ENCODE measurements at regions not wholly inside any gene's neighbourhood (a gene's known extent, or its start where the extent isn't known, plus 50 kb on each side); places are given as distances from the start of the nearest gene placed in this dataset.

- ATAC-seq (ENCODE audit: low read depth) (no peak), DNase-seq (no peak)
- Histone ChIP-seq H2BK15ac (ENCODE audit: low read depth, low read length) (no peak overlapping the region), H2BK5ac (ENCODE audit: low read depth, low read length, poor library complexity, severe bottlenecking) (no peak overlapping the region), H3K4me2 (ENCODE audit: low read depth, low read length) (no peak overlapping the region), H3K9ac (ENCODE audit: low read depth, low read length) (no peak overlapping the region), H3K27me3 (ENCODE audit: control insufficient read depth, insufficient read depth, low read length) (no peaks in the 10 kb centered on the region), H2AFZ (replicated peaks; ENCODE audit: low read length, poor library complexity) (no peak overlapping the region), H2BK20ac (ENCODE audit: low read depth, low read length) (no peak overlapping the region), H3K36me3 (ENCODE audit: control insufficient read depth, insufficient read depth, low read length) (no peaks in the 10 kb centered on the region), H3K4me1 (ENCODE audit: control insufficient read depth, insufficient read depth, low read length) (no peaks in the 10 kb centered on the region), H3K4ac (ENCODE audit: low read depth, low read length) (no peak overlapping the region), H4K91ac (ENCODE audit: insufficient read depth, low read depth, low read length) (no peak overlapping the region), H2AK9ac (replicated peaks; ENCODE audit: low read depth, low read length, poor library complexity) (no peak overlapping the region), H3K14ac (replicated peaks; ENCODE audit: low read depth, low read length) (no peak overlapping the region), H2AK5ac (ENCODE audit: low read depth, low read length) (no peak overlapping the region), H3K18ac (ENCODE audit: low read depth, low read length) (no peak overlapping the region), H3K27ac (ENCODE audit: insufficient read depth, low read length) (no peak overlapping the region), H4K8ac (ENCODE audit: low read depth in 2 of 2, low read length in 2 of 2) (no peak overlapping the region), H4K20me1 (ENCODE audit: insufficient read depth, low read length) (no peaks in the 10 kb centered on the region), H4K5ac (ENCODE audit: low read depth, low read length) (no peak overlapping the region), H3K56ac (ENCODE audit: extremely low read depth, insufficient read depth, low read length) (no peak overlapping the region), H3K9me1 (ENCODE audit: insufficient read depth, low read length) (no peaks in the 10 kb centered on the region), H3K23ac (ENCODE audit: low read depth, low read length) (no peak overlapping the region), H3K79me1 (ENCODE audit: low read depth in 1 of 2, low read length in 2 of 2) (no peaks in the 10 kb centered on the region), H3K4me3 (ENCODE audit: insufficient read depth, low read depth, low read length) (no peak overlapping the region), H3K9me3 (ENCODE audit: control insufficient read depth, insufficient read depth, low read length) (peaks cover 6% of the 10 kb centered on the region), H2BK120ac (ENCODE audit: low read depth, low read length) (no peak overlapping the region)
- dilution Hi-C loops (cut with HindIII; ENCODE audit: low sequenced_read_pairs, unreplicated experiment): no loop called here
- POLR2A ChIA-PET (ENCODE audit: unreplicated experiment): no interaction called here
- TF ChIP-seq SMC3 (IDR thresholded peaks at IDR 0.05; ENCODE audit: low read depth, low read length) (no peak), RFX5 (IDR thresholded peaks at IDR 0.05; ENCODE audit: low read depth, low read length) (no peak), RAD21 (IDR thresholded peaks at IDR 0.05; ENCODE audit: low read length) (no peak), MXI1 (IDR thresholded peaks at IDR 0.05; ENCODE audit: borderline replicate concordance, low read depth, low read length) (no peak), NFE2L2 (IDR thresholded peaks at IDR 0.05; ENCODE audit: low read depth, low read length) (no peak), FOS (IDR thresholded peaks at IDR 0.05; ENCODE audit: low read depth, low read length) (no peak), USF2 (IDR thresholded peaks at IDR 0.05; ENCODE audit: low read depth, low read length) (no peak), POLR2A (IDR thresholded peaks at IDR 0.05; ENCODE audit: low read depth, low read length) (no peak), CTCF (conservative IDR thresholded peaks at IDR 0.05; ENCODE audit: low read depth, low read length) (no peak), MAFK (IDR thresholded peaks at IDR 0.05; ENCODE audit: low read depth, low read length) (no peak), BHLHE40 (IDR thresholded peaks at IDR 0.05; ENCODE audit: low read depth, low read length) (no peak), ELK1 (IDR thresholded peaks at IDR 0.05; ENCODE audit: borderline replicate concordance, low read depth, low read length) (no peak), CEBPB (IDR thresholded peaks at IDR 0.05; ENCODE audit: low read depth, low read length) (no peak), RCOR1 (IDR thresholded peaks at IDR 0.05; ENCODE audit: insufficient replicate concordance, low read length) (no peak), CHD1 (IDR thresholded peaks at IDR 0.05; ENCODE audit: low read depth, low read length) (no peak), MAZ (IDR thresholded peaks at IDR 0.05; ENCODE audit: borderline replicate concordance, low read depth, low read length) (no peak)
- CTCF ChIA-PET: no interaction called here
- intact Hi-C loops (cut with micrococcal nuclease): no loop called here
- BruUV-seq (replicated peaks): no TSS peak
- no CpG with 5 or more reads among the region's 5 CpGs for WGBS, 2 experiments (ENCODE audit: extremely low coverage in 2 of 2, insufficient read length in 1 of 2)
- in situ Hi-C loops (cut with MboI; ENCODE audit: low sequenced_read_pairs): no loop called here
Measured at GRCh38 chr14:98144964-98145363, 1127.0 kb downstream of the BCL11B start.

Data from IMR-90 (cell line).